CMK (cell line): ENCODE measurements at regions not wholly inside any gene's neighbourhood (a gene's known extent, or its start where the extent isn't known, plus 50 kb on each side); places are given as distances from the start of the nearest gene placed in this dataset.
A peak's percentile ranks its signal among the peaks of the same experiment; 100 is the strongest.

Experiments used
- DNase-seq: peaks from one replicate; pipeline ENCODE4 v3.0.0-alpha.2; 2010; ENCODE audit warnings: low read depth

DNA sequence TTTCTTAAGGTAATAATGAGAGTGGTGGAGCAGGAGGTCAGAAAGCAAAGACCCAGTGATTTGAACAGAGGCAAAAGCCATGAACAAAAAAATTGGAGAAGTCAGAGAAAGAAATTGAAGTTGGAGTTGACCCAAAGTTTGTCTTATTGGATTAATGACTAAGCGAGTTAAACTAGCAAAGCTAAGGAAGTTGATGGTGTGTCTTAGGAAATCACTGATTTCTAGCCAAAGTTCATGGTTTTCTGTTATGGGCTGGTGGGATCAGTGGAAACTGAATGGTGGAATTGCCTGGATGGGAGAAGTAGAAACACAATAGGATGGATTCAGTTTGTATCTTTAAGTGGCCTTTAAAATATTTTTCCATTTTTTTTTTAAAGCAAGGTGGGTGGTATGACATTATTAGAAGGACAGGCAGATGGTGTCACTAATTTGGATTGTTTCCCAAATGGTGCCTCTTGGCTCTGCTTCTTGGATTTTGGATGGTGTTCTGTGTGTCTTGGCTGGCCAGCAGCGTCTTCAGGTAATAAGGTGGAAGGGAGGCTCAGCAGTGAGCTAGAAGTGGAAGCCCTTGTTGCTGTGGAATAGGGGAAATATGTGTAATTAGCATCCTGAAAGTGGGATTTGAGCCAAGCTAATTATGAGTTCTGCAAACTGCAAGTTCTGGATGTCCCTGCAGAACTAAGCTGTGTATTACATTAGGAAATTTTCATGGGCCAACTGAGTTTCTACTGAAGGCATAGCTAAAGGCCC is 302.9 kb downstream of the LMO7 start:
- no peak for DNase-seq

DNA sequence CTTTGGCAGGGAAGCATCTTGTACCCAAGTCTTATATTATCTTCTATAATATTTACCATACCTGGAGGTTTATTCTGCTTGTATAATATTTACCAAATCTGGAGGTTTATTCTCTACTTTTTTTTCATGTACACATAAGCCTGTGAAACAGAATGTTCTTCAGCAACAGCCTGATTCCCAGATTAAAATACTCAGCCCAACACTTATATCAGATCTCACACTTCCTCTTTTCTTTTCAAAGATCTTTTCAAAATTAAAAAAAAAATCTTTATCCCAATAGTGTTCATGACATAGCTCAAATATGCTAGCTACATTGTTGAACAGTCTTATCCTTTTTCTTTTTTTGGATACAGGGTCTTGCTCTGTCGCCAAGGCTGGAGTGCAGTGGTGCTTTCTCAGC is 300.7 kb downstream of the LMO7 start:
- no peak for DNase-seq

DNA sequence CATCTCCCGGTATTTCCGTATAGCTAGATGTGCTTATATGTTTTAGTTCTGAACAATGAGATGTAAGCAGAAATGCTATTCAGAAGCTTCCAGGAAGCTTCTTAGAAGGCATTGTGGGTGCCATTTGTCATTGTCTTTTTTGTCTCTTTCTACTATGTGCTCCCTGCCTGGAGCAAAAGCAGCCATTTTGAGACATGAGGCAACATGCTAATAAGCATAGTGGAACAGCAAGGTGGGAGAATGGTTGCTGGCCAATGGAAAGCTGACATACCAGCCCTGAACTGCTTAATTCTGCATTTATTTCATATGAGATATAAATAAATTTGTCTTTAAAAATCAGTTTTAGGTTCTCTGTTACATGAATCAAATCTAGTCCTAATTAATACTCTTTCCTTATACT is 299.7 kb downstream of the LMO7 start:
- DNase-seq = no peak

- no peak for DNase-seq
These were observed 298.8 kb downstream of the LMO7 start for GRCh38 chr13:75934889-75935288.

DNA sequence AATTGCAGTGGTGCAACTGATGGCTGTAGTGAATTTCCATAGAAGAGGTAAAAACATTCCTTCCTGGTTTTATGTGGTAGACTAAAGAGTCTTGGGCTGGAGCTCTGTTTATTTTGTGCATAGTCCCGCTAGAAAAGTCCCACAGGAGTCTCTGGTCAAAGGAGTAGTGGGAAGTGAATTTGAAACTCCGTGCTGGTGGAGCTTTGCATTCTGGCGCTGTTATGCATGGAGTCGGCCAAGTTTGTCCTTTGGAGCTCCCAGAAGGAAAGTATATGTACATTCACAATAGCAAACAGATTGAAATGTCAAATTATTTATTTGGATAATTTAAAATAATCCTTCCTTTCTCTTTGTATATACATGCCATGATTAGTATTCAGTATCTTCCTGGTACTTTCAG is 296.5 kb downstream of the LMO7 start:
- DNase-seq = no peak

DNA sequence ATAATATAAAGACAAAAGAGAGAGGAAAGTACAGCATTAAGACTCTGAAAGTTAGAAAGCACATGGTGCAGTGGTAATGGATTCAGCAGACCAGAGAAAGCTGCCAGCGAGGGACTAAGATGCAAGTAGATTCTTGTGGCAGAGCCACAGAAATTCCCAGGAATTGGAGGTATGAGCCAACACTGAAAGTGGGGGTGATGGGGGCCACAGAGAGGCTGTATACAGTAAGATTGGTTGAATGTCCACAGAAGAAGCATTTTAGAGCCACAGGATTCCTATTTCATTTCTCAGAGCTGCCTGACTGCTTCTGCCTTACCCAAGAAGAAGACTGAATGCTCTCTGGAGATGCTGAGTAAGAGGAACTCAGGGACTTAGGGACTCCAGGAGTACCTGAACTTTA is 295.0 kb downstream of the LMO7 start:
- no peak for DNase-seq

DNA sequence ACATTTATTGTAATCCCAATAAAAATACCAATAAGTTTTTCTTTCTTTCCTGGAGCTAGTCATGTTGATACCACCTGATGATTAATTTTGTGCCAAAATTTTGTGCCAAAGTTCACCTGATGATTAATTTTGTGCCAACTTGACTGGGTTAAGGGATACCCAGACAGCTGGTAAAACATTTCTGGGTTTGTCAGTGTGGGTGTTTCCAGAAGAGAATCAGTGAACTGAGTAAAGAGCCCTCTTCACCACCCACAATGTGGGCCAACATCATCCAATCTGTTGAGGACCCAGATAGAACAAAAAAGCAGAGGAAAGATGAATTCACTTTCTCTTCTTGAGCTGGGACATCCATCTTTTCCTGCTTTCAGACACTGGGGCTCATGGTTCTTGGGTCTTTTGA is 292.9 kb downstream of the LMO7 start:
- no peak for DNase-seq

DNA sequence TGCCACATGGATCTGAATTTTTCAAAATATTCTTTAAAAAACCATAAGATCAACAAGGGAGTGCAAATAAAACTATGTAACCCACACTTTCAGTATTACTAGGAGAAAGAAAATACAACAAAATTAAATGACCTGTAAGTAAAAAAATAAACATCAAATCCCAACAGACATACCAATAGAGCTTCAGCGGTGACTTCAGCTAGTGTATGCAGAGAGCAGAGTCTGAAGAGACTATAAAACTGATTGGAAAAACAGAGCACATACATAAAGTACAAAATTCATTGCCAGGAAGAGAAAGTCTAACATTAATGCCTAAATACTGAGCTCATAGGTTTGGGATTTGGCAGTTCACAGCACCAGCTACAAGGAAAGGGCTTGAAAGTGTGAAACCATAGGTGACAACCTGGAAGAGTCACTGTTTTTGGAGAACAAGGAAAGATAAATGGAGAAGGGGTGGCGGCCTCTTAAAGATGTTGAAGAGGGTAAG is 291.1 kb downstream of the LMO7 start:
- no peak for DNase-seq

DNA sequence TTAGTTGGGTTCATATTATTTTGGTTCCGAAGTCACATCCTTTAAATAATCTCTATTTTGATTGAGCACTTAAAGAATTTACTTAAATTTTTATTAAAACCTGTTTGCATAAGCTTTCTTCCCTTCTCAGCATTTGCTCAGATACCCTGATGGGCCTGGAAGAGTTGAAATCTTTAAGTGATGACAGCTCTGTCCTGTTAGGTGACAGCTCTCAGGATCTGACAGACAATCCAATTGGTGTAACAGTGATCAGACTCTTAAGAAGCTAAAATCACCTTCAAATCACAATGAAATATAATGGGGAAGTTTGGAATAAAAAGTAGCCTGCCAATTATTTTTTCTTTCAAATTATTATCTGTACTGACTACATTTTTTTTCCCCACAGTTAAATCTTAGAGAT is 284.4 kb downstream of the LMO7 start:
- DNase-seq = no peak

GRCh38 chr13:75919660-75920199 is 283.6 kb downstream of the LMO7 start:
- DNase-seq = no peak

DNA sequence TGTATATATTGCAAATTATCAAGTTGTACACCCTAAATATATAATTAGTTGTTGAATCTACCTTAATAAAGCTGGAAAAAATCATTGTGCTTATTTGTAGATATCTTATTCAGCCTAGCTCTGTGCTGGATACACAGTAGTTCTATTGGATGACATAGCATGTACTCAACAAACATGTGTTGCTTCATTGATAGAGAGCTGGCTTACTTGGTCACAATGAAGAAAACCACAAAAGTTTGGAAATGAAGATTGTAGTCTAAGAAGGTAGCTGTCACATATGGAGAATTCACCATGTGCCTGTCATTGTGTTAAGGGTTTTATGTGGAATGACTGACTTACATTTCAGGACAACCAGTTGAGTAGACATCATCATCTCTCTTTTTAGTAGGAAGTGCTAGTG is 278.9 kb downstream of the LMO7 start:
- peak; percentile 25 for DNase-seq

- DNase-seq = no peak
These were observed 277.8 kb downstream of the LMO7 start for GRCh38 chr13:75913925-75914324.

DNA sequence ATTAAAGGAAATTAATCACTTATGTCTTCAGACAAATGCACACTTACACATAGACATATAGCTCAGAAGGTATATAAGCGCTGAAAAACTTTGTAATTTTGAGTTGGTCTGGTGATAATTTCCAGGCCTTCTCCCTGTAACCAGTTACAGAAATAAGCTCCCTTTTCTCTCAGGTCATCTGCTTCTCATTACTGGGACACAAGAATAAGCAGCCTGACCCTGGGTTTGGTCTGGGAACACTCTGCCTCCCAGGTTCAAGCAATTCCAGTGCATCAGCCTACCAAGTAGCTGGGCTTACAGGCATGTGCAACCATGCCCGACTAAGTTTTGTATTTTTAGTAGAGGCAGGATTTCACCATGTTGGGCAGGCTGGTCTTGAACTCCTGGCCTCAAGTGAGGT is 274.5 kb downstream of the LMO7 start:
- no peak for DNase-seq
